ENCODE measurements at regions not wholly inside any gene's neighbourhood (a gene's known extent, or its start where the extent isn't known, plus 50 kb on each side); places are given as distances from the start of the nearest gene placed in this dataset.

GRCh38 chr2:203586206-203586605 lies 51.1 kb upstream of the RAPH1 start:
- Histone ChIP-seq H3K9ac (replicated peaks in 1 of 4; ENCODE audit: extremely low read depth in 1 of 4, low read depth in 3 of 4, low read length in 3 of 4) (no peak overlapping the region), H2AK5ac (ENCODE audit: low read depth, low read length) (no peak overlapping the region), H3K4me2 (ENCODE audit: insufficient read depth in 1 of 2, low read depth in 2 of 2, low read length in 2 of 2) (no peak overlapping the region), H2AFZ (ENCODE audit: low read length) (no peak overlapping the region), H3K18ac (ENCODE audit: extremely low read depth, low read length) (no peak overlapping the region), H3K27ac (ENCODE audit: low read depth, low read length) (no peak overlapping the region), H3K36me3 (ENCODE audit: control insufficient read depth in 2 of 4, insufficient read depth in 4 of 4, low read length in 3 of 4) (no peaks in the 10 kb centered on the region), H3K4ac (replicated peaks; ENCODE audit: insufficient read length, low read depth, low read length) (no peak overlapping the region), H4K20me1 (replicated peaks in 1 of 2; ENCODE audit: control insufficient read depth in 1 of 2, insufficient read depth in 2 of 2, low read length in 2 of 2) (no peaks in the 10 kb centered on the region), H4K8ac (ENCODE audit: extremely low read depth, insufficient read depth, low read length) (no peak overlapping the region), H2BK20ac (ENCODE audit: low read length) (no peak overlapping the region), H3K4me3 (ENCODE audit: extremely low read depth in 1 of 4, insufficient read depth in 2 of 4, low read depth in 3 of 4, low read length in 4 of 4) (no peak overlapping the region), H4K91ac (replicated peaks; ENCODE audit: insufficient read length, low read length) (no peak overlapping the region), H3K23ac (ENCODE audit: insufficient read length) (no peak overlapping the region), H3K4me1 (replicated peaks in 1 of 4; ENCODE audit: control insufficient read depth in 3 of 4, insufficient read depth in 4 of 4, low read length in 3 of 4) (peaks cover 0 to 2% (median 0%) of the 10 kb centered on the region in 4 experiments; a peak in 3 of 7 replicates), H3K23me2 (ENCODE audit: low read depth, low read length) (no peaks in the 10 kb centered on the region), H3K14ac (ENCODE audit: insufficient read length) (no peak overlapping the region), H2BK15ac (ENCODE audit: low read length) (no peak overlapping the region), H3K79me2 (ENCODE audit: control insufficient read depth in 1 of 2, insufficient read depth in 2 of 2, low read length in 2 of 2) (no peaks in the 10 kb centered on the region), H3K79me1 (ENCODE audit: low read depth, low read length) (no peaks in the 10 kb centered on the region), H3K27me3 (replicated peaks in 1 of 4; ENCODE audit: control insufficient read depth in 3 of 4, extremely low read depth in 1 of 4, insufficient read depth in 3 of 4, low read length in 3 of 4) (no peaks in the 10 kb centered on the region), H3K56ac (replicated peaks; ENCODE audit: insufficient read length, low read depth, low read length) (no peak overlapping the region), H2BK5ac (ENCODE audit: low read depth, low read length) (no peak overlapping the region), H2BK12ac (ENCODE audit: low read depth, low read length) (no peak overlapping the region), H3K9me3 (ENCODE audit: insufficient read depth in 2 of 2, low read depth in 1 of 2, low read length in 1 of 2) (no peaks in the 10 kb centered on the region), H4K5ac (ENCODE audit: insufficient read length, low read depth, low read length) (no peak overlapping the region), H2BK120ac (replicated peaks; ENCODE audit: low read depth, low read length) (no peak overlapping the region)
- CTCF ChIA-PET (ENCODE audit: partially characterized antibody): no interaction called here
- POLR2A ChIA-PET (ENCODE audit: partially characterized antibody): no interaction called here
- 88% methylated on average over 6 of the region's 6 CpGs; no CpG with 5 or more reads in 1 of the 2 experiments for WGBS, 2 experiments (ENCODE audit: extremely low coverage in 1 of 2, insufficient coverage in 1 of 2, insufficient read length in 1 of 2, insufficient replicate concordance in 2 of 2, low coverage in 1 of 2, low lambda C conversion rate in 2 of 2, missing lambda C conversion rate in 1 of 2)
- no peak for FAIRE-seq
- no peak for DNase-seq (ENCODE audit: low read depth in 1 of 2, low spot score in 2 of 2)
- TF ChIP-seq CHD2 (IDR thresholded peaks at IDR 0.05; ENCODE audit: low read length) (no peak), USF2 (IDR thresholded peaks at IDR 0.05; ENCODE audit: low read length) (no peak), RNF2 (IDR thresholded peaks at IDR 0.05; ENCODE audit: borderline replicate concordance, low read depth, low read length, missing control alignments, poor library complexity, severe bottlenecking) (no peak), RBBP5 (IDR thresholded peaks at IDR 0.05; ENCODE audit: borderline replicate concordance, low read depth, low read length) (no peak), SP1 (IDR thresholded peaks at IDR 0.05; ENCODE audit: low read depth, low read length) (no peak), CBX5 (IDR thresholded peaks at IDR 0.05; ENCODE audit: low read depth, low read length) (no peak), KDM4A (IDR thresholded peaks at IDR 0.05; ENCODE audit: low read depth, low read length, severe bottlenecking) (no peak), SP2 (IDR thresholded peaks at IDR 0.05; ENCODE audit: low read length) (no peak), E2F6 (IDR thresholded peaks at IDR 0.05) (no peak), JUND (IDR thresholded peaks at IDR 0.05; ENCODE audit: low read length) (no peak), GTF2F1 (IDR thresholded peaks at IDR 0.05; ENCODE audit: borderline replicate concordance, low read depth, low read length) (no peak), BACH1 (IDR thresholded peaks at IDR 0.05; ENCODE audit: low read length) (no peak), MAX (IDR thresholded peaks at IDR 0.05) (no peak), NRF1 (IDR thresholded peaks at IDR 0.05; ENCODE audit: low read depth, low read length) (no peak)
